ENCODE measurements at regions not wholly inside any gene's neighbourhood (a gene's known extent, or its start where the extent isn't known, plus 50 kb on each side); places are given as distances from the start of the nearest gene placed in this dataset.

- Histone ChIP-seq H2BK12ac (ENCODE audit: low read length in 2 of 2) (no peak overlapping the region), H3K23ac (ENCODE audit: low read length in 2 of 2) (no peak overlapping the region), H2AK5ac (ENCODE audit: low read length, severe bottlenecking) (no peak overlapping the region), H3K4ac (ENCODE audit: low read depth in 1 of 2, low read length in 2 of 2) (no peak overlapping the region), H2AFZ (ENCODE audit: low read depth, low read length) (no peak overlapping the region), H3K27me3 (ENCODE audit: control insufficient read depth in 1 of 2, insufficient read depth in 1 of 2, low read length in 2 of 2) (peaks cover 3 to 13% of the 10 kb centered on the region in 2 experiments), H2BK120ac (ENCODE audit: low read depth, low read length) (no peak overlapping the region), H3K18ac (ENCODE audit: low read depth in 1 of 2, low read length in 2 of 2) (no peak overlapping the region), H3K9ac (ENCODE audit: low read length) (no peak overlapping the region), H4K8ac (ENCODE audit: low read length) (no peak overlapping the region), H3K14ac (ENCODE audit: low read length in 2 of 2) (no peak overlapping the region), H4K91ac (ENCODE audit: low read length) (no peak overlapping the region), H3K4me1 (ENCODE audit: control insufficient read depth, insufficient read depth, low read depth, low read length) (no peaks in the 10 kb centered on the region), H3K4me3 (ENCODE audit: insufficient read depth in 1 of 2, low read depth in 1 of 2, low read length in 2 of 2) (no peak overlapping the region), H3K27ac (ENCODE audit: low read length, poor library complexity, severe bottlenecking) (no peak overlapping the region), H3K9me3 (ENCODE audit: control insufficient read depth, low read length) (no peaks in the 10 kb centered on the region), H3K36me3 (ENCODE audit: control insufficient read depth in 1 of 2, insufficient read depth in 2 of 2, low read depth in 1 of 2, low read length in 2 of 2) (no peaks in the 10 kb centered on the region), H3K4me2 (ENCODE audit: low read length, poor library complexity, severe bottlenecking) (no peak overlapping the region), H2BK5ac (ENCODE audit: low read depth, low read length, poor library complexity, severe bottlenecking) (no peak overlapping the region), H2BK15ac (ENCODE audit: low read depth, poor library complexity, severe bottlenecking) (no peak overlapping the region), H3K79me1 (replicated peaks; ENCODE audit: low read length, poor library complexity, severe bottlenecking) (no peaks in the 10 kb centered on the region)
- no peak for DNase-seq
- WGBS = 84% methylated on average over 4 of the region's 4 CpGs
These were observed 74.0 kb upstream of the PELI1 start for GRCh38 chr2:64218137-64218802.

DNA sequence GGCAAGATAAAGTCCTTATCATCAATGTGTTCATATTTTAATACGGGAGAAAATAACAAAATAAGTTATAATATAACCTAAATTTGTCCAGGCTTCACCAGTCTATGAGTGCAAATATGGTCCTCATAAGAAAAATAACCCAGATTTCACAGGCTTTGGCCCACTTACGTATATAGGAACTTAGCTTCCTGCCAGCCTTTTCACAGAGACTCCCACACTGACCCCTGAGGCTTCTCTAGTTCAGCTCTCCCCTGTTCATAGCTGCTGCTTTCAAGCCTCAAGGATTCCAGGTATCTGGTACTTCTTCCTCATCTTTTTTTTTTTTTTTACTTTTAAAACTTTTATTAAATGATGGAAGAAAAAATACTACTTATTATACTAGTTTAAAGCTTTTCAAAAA is 74.9 kb upstream of the PELI1 start:
- Histone ChIP-seq H2BK5ac (ENCODE audit: low read depth, low read length, poor library complexity, severe bottlenecking) (no peak overlapping the region), H4K91ac (ENCODE audit: low read length) (no peak overlapping the region), H3K79me1 (replicated peaks; ENCODE audit: low read length, poor library complexity, severe bottlenecking) (no peaks in the 10 kb centered on the region), H2AK5ac (ENCODE audit: low read length, severe bottlenecking) (no peak overlapping the region), H3K4me2 (ENCODE audit: low read length, poor library complexity, severe bottlenecking) (no peak overlapping the region), H2BK15ac (ENCODE audit: low read depth, poor library complexity, severe bottlenecking) (no peak overlapping the region), H2BK120ac (ENCODE audit: low read depth, low read length) (no peak overlapping the region), H4K8ac (ENCODE audit: low read length) (no peak overlapping the region), H3K9me3 (ENCODE audit: control insufficient read depth, low read length) (no peaks in the 10 kb centered on the region), H2AFZ (ENCODE audit: low read depth, low read length) (no peak overlapping the region), H3K18ac (ENCODE audit: low read depth in 1 of 2, low read length in 2 of 2) (no peak overlapping the region), H3K27ac (ENCODE audit: low read length, poor library complexity, severe bottlenecking) (no peak overlapping the region), H3K4ac (ENCODE audit: low read depth in 1 of 2, low read length in 2 of 2) (no peak overlapping the region), H3K4me1 (ENCODE audit: control insufficient read depth, insufficient read depth, low read depth, low read length) (no peaks in the 10 kb centered on the region), H2BK12ac (ENCODE audit: low read length in 2 of 2) (no peak overlapping the region), H3K23ac (ENCODE audit: low read length in 2 of 2) (no peak overlapping the region), H3K27me3 (ENCODE audit: control insufficient read depth in 1 of 2, insufficient read depth in 1 of 2, low read length in 2 of 2) (peaks cover 3 to 13% of the 10 kb centered on the region in 2 experiments), H3K9ac (ENCODE audit: low read length) (no peak overlapping the region), H3K36me3 (ENCODE audit: control insufficient read depth in 1 of 2, insufficient read depth in 2 of 2, low read depth in 1 of 2, low read length in 2 of 2) (no peaks in the 10 kb centered on the region), H3K4me3 (ENCODE audit: insufficient read depth in 1 of 2, low read depth in 1 of 2, low read length in 2 of 2) (no peak overlapping the region), H3K14ac (ENCODE audit: low read length in 2 of 2) (no peak overlapping the region)
- DNase-seq = no peak
- 90% methylated on average over 1 of the region's 2 CpGs for WGBS

GRCh38 chr2:64220265-64220664 is 76.0 kb upstream of the PELI1 start:
- no peak overlapping the region for H4K8ac ChIP-seq (ENCODE audit: low read length)
- H3K27ac ChIP-seq (ENCODE audit: low read length, poor library complexity, severe bottlenecking) = no peak overlapping the region
- no peak overlapping the region for H3K23ac ChIP-seq (ENCODE audit: low read length in 2 of 2)
- no peaks in the 10 kb centered on the region for H3K79me1 ChIP-seq (replicated peaks; ENCODE audit: low read length, poor library complexity, severe bottlenecking)
- H3K9ac ChIP-seq (ENCODE audit: low read length) = no peak overlapping the region
- no peak for DNase-seq
- no peak overlapping the region for H3K4me2 ChIP-seq (ENCODE audit: low read length, poor library complexity, severe bottlenecking)
- H3K14ac ChIP-seq (ENCODE audit: low read length in 2 of 2) = no peak overlapping the region
- H2AFZ ChIP-seq (ENCODE audit: low read depth, low read length) = no peak overlapping the region
- no peaks in the 10 kb centered on the region for H3K4me1 ChIP-seq (ENCODE audit: control insufficient read depth, insufficient read depth, low read depth, low read length)
- H2AK5ac ChIP-seq (ENCODE audit: low read length, severe bottlenecking) = no peak overlapping the region
- H3K36me3 ChIP-seq (ENCODE audit: control insufficient read depth in 1 of 2, insufficient read depth in 2 of 2, low read depth in 1 of 2, low read length in 2 of 2) = no peaks in the 10 kb centered on the region
- H3K18ac ChIP-seq (ENCODE audit: low read depth in 1 of 2, low read length in 2 of 2) = no peak overlapping the region
- H2BK12ac ChIP-seq (ENCODE audit: low read length in 2 of 2) = no peak overlapping the region
- H3K4me3 ChIP-seq (ENCODE audit: insufficient read depth in 1 of 2, low read depth in 1 of 2, low read length in 2 of 2) = no peak overlapping the region
- H2BK15ac ChIP-seq (ENCODE audit: low read depth, poor library complexity, severe bottlenecking) = no peak overlapping the region
- H2BK5ac ChIP-seq (ENCODE audit: low read depth, low read length, poor library complexity, severe bottlenecking) = no peak overlapping the region
- no peaks in the 10 kb centered on the region for H3K9me3 ChIP-seq (ENCODE audit: control insufficient read depth, low read length)
- no peak overlapping the region for H4K91ac ChIP-seq (ENCODE audit: low read length)
- H2BK120ac ChIP-seq (ENCODE audit: low read depth, low read length) = no peak overlapping the region
- peaks cover 3 to 13% of the 10 kb centered on the region in 2 experiments for H3K27me3 ChIP-seq (ENCODE audit: control insufficient read depth in 1 of 2, insufficient read depth in 1 of 2, low read length in 2 of 2)
- H3K4ac ChIP-seq (ENCODE audit: low read depth in 1 of 2, low read length in 2 of 2) = no peak overlapping the region
- no CpG with 5 or more reads among the region's 1 CpG for WGBS

GRCh38 chr2:64220894-64221617 is 76.8 kb upstream of the PELI1 start:
- no peak overlapping the region for H2BK120ac ChIP-seq (ENCODE audit: low read depth, low read length)
- H3K9me3 ChIP-seq (ENCODE audit: control insufficient read depth, low read length) = no peaks in the 10 kb centered on the region
- peaks cover 3 to 13% of the 10 kb centered on the region in 2 experiments for H3K27me3 ChIP-seq (ENCODE audit: control insufficient read depth in 1 of 2, insufficient read depth in 1 of 2, low read length in 2 of 2)
- no peak overlapping the region for H3K4ac ChIP-seq (ENCODE audit: low read depth in 1 of 2, low read length in 2 of 2)
- no peaks in the 10 kb centered on the region for H3K36me3 ChIP-seq (ENCODE audit: control insufficient read depth in 1 of 2, insufficient read depth in 2 of 2, low read depth in 1 of 2, low read length in 2 of 2)
- H3K9ac ChIP-seq (ENCODE audit: low read length) = no peak overlapping the region
- WGBS = 96% methylated on average over 3 of the region's 4 CpGs
- H3K23ac ChIP-seq (ENCODE audit: low read length in 2 of 2) = no peak overlapping the region
- H3K4me2 ChIP-seq (ENCODE audit: low read length, poor library complexity, severe bottlenecking) = no peak overlapping the region
- H3K18ac ChIP-seq (ENCODE audit: low read depth in 1 of 2, low read length in 2 of 2) = no peak overlapping the region
- DNase-seq = peak; percentile 12
- no peak overlapping the region for H4K91ac ChIP-seq (ENCODE audit: low read length)
- no peak overlapping the region for H2AFZ ChIP-seq (ENCODE audit: low read depth, low read length)
- H2AK5ac ChIP-seq (ENCODE audit: low read length, severe bottlenecking) = no peak overlapping the region
- no peak overlapping the region for H2BK12ac ChIP-seq (ENCODE audit: low read length in 2 of 2)
- no peak overlapping the region for H3K27ac ChIP-seq (ENCODE audit: low read length, poor library complexity, severe bottlenecking)
- no peaks in the 10 kb centered on the region for H3K79me1 ChIP-seq (replicated peaks; ENCODE audit: low read length, poor library complexity, severe bottlenecking)
- no peak overlapping the region for H2BK5ac ChIP-seq (ENCODE audit: low read depth, low read length, poor library complexity, severe bottlenecking)
- H2BK15ac ChIP-seq (ENCODE audit: low read depth, poor library complexity, severe bottlenecking) = no peak overlapping the region
- H3K14ac ChIP-seq (ENCODE audit: low read length in 2 of 2) = no peak overlapping the region
- H3K4me1 ChIP-seq (ENCODE audit: control insufficient read depth, insufficient read depth, low read depth, low read length) = no peaks in the 10 kb centered on the region
- no peak overlapping the region for H4K8ac ChIP-seq (ENCODE audit: low read length)
- H3K4me3 ChIP-seq (ENCODE audit: insufficient read depth in 1 of 2, low read depth in 1 of 2, low read length in 2 of 2) = no peak overlapping the region
